ENCODE measurements at regions not wholly inside any gene's neighbourhood (a gene's known extent, or its start where the extent isn't known, plus 50 kb on each side); places are given as distances from the start of the nearest gene placed in this dataset.

GRCh38 chr2:118232796-118233195, 144.5 kb downstream of the INSIG2 start:
- TF ChIP-seq YY1 (IDR thresholded peaks at IDR 0.05; ENCODE audit: insufficient read depth, insufficient read length): no peak
- no peak for TF ChIP-seq ZNF274 (IDR thresholded peaks at IDR 0.05; ENCODE audit: low read depth, low read length)
- TF ChIP-seq SUZ12 (IDR thresholded peaks at IDR 0.05; ENCODE audit: extremely low read depth, insufficient read depth, insufficient read length): no peak

All from NT2/D1 (cell line).